IMR-90 (cell line): ENCODE measurements at regions not wholly inside any gene's neighbourhood (a gene's known extent, or its start where the extent isn't known, plus 50 kb on each side); places are given as distances from the start of the nearest gene placed in this dataset.

ENCODE experiments used
- CEBPB ChIP-seq: IDR thresholded peaks from 2 replicates; pipeline ENCODE4 v1.6.1; 2012; ENCODE audit warnings: low read depth, low read length, improper control_type of control experiment
- CTCF ChIP-seq: conservative IDR thresholded peaks from 2 replicates; pipeline ENCODE4 v1.5.1; 2012; ENCODE audit warnings: mild to moderate bottlenecking, low read depth, low read length, improper control_type of control experiment
- MAFK ChIP-seq: IDR thresholded peaks from 2 replicates; pipeline ENCODE4 v1.6.1; 2012; ENCODE audit warnings: low read depth, low read length, improper control_type of control experiment
- MXI1 ChIP-seq: IDR thresholded peaks from 2 replicates; pipeline ENCODE4 v1.6.1; 2012; ENCODE audit warnings: low read depth, mild to moderate bottlenecking, low read length, moderate library complexity, borderline replicate concordance
- POLR2A ChIP-seq: IDR thresholded peaks from 2 replicates; pipeline ENCODE4 v1.6.1; 2012; ENCODE audit warnings: mild to moderate bottlenecking, low read depth, low read length
- RCOR1 ChIP-seq: IDR thresholded peaks from 2 replicates; pipeline ENCODE4 v1.6.1; 2012; ENCODE audit warnings: mild to moderate bottlenecking, low read length, improper control_type of control experiment; ENCODE audit not compliant: insufficient replicate concordance
- RFX5 ChIP-seq: IDR thresholded peaks from 2 replicates; pipeline ENCODE4 v1.8.0; 2012; ENCODE audit warnings: low read depth, mild to moderate bottlenecking, low read length, moderate library complexity

- TF ChIP-seq POLR2A, result no peak
- no peak for TF ChIP-seq CTCF
- TF ChIP-seq RCOR1, result no peak
- TF ChIP-seq MXI1, result no peak
- TF ChIP-seq RFX5, result no peak
- no peak for TF ChIP-seq CEBPB
- no peak for TF ChIP-seq MAFK
These were observed 340.5 kb upstream of the USP9Y start for GRCh38 chrY:12360496-12360895.
